Osteoblast (primary cell): ENCODE measurements at regions not wholly inside any gene's neighbourhood (a gene's known extent, or its start where the extent isn't known, plus 50 kb on each side); places are given as distances from the start of the nearest gene placed in this dataset.

Experiments
- DNase-seq: peaks from one replicate; pipeline ENCODE4 v3.0.0; 2011; ENCODE audit warnings: low spot score, mixed read lengths; ENCODE audit not compliant: insufficient read length; ENCODE audit errors: missing footprints
- H2AFZ ChIP-seq: 2 replicates; pipeline ENCODE4 v1.6.0; 2011; ENCODE audit warnings: mild to moderate bottlenecking, low read length
- H3K27ac ChIP-seq: 2 replicates; pipeline ENCODE4 v1.5.1; 2011; ENCODE audit warnings: mild to moderate bottlenecking, low read depth, low read length, moderate library complexity
- H3K27me3 ChIP-seq: 2 replicates; pipeline ENCODE4 v1.6.0; 2012; ENCODE audit warnings: mild to moderate bottlenecking, control low read depth, inconsistent platforms, low read length, moderate library complexity; ENCODE audit not compliant: insufficient read depth
- H3K36me3 ChIP-seq: 2 replicates; pipeline ENCODE4 v1.5.1; 2011; ENCODE audit warnings: mild to moderate bottlenecking, low read length, control low read depth, moderate library complexity; ENCODE audit not compliant: insufficient read depth
- H3K4me1 ChIP-seq: 2 replicates; pipeline ENCODE4 v1.5.1; 2011; ENCODE audit warnings: mild to moderate bottlenecking, low read length, control low read depth, moderate library complexity; ENCODE audit not compliant: insufficient read depth
- H3K4me2 ChIP-seq: 2 replicates; pipeline ENCODE4 v1.6.0; 2011; ENCODE audit warnings: mild to moderate bottlenecking, low read length; ENCODE audit not compliant: insufficient read depth
- H3K4me3 ChIP-seq: fragments of 200-600 bp; sonication (generic); 3 replicates; pipeline ENCODE4 v1.5.1; 2012; ENCODE audit warnings: mild to moderate bottlenecking, low read length, inconsistent platforms; ENCODE audit not compliant: insufficient read depth
- H3K79me2 ChIP-seq: 2 replicates; pipeline ENCODE4 v1.6.0; 2012; ENCODE audit warnings: mild to moderate bottlenecking, low read length, control low read depth, inconsistent platforms; ENCODE audit not compliant: insufficient read depth
- H3K9me3 ChIP-seq: 2 replicates; pipeline ENCODE4 v1.5.1; 2011; ENCODE audit warnings: low read depth, low read length, control low read depth
- H4K20me1 ChIP-seq: 2 replicates; pipeline ENCODE4 v1.6.0; 2012; ENCODE audit warnings: mild to moderate bottlenecking, low read length, control low read depth; ENCODE audit not compliant: insufficient read depth
- CTCF ChIP-seq: IDR thresholded peaks from 2 replicates; pipeline ENCODE4 v1.5.1; 2011; ENCODE audit warnings: mild to moderate bottlenecking, low read depth, low read length, moderate library complexity; ENCODE audit errors: extremely low read depth

GRCh38 chr2:18332477-18332876, 228.0 kb downstream of the RDH14 start:
- no peak overlapping the region for H3K27ac ChIP-seq
- no peak overlapping the region for H3K4me2 ChIP-seq
- H4K20me1 ChIP-seq, result no peaks in the 10 kb centered on the region
- no peak overlapping the region for H2AFZ ChIP-seq
- no peak overlapping the region for H3K4me3 ChIP-seq
- no peaks in the 10 kb centered on the region for H3K79me2 ChIP-seq
- no peaks in the 10 kb centered on the region for H3K36me3 ChIP-seq
- no peaks in the 10 kb centered on the region for H3K27me3 ChIP-seq
- no peaks in the 10 kb centered on the region for H3K9me3 ChIP-seq
- no peaks in the 10 kb centered on the region for H3K4me1 ChIP-seq
- no peak for DNase-seq
- no peak for TF ChIP-seq CTCF

- Histone ChIP-seq H3K4me2 (no peak overlapping the region), H3K36me3 (no peaks in the 10 kb centered on the region), H2AFZ (no peak overlapping the region), H3K79me2 (no peaks in the 10 kb centered on the region), H3K27me3 (peaks cover 5% of the 10 kb centered on the region), H3K27ac (no peak overlapping the region), H3K4me1 (no peaks in the 10 kb centered on the region), H3K4me3 (no peak overlapping the region), H3K9me3 (no peaks in the 10 kb centered on the region), H4K20me1 (no peaks in the 10 kb centered on the region)
- TF ChIP-seq CTCF, result no peak
- no peak for DNase-seq
These were observed 235.3 kb downstream of the RDH14 start for GRCh38 chr2:18325118-18325517.

DNA sequence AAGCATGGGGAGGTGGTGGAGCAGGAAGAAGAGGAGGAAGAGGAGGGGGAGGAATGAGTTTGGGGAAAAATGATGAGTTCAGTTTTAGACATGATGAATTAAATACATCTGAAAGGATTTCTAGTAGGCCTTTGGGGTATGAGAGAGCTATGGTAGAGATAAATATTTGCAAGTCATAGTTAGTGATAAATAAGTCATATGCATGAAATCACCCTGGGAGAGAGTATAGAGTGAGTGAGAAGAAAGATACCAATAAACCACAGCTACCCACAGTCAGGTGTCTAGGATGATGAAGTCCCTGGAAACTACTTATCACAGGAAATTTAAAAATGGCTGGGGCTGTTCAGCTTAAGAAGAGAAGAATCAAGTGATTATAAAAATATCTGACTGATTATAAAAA, 240.5 kb downstream of the RDH14 start:
- no peak for TF ChIP-seq CTCF
- Histone ChIP-seq H3K36me3 (no peaks in the 10 kb centered on the region), H3K79me2 (no peaks in the 10 kb centered on the region), H2AFZ (no peak overlapping the region), H3K27me3 (peaks cover 5% of the 10 kb centered on the region), H4K20me1 (no peaks in the 10 kb centered on the region), H3K4me3 (no peak overlapping the region), H3K9me3 (no peaks in the 10 kb centered on the region), H3K27ac (no peak overlapping the region), H3K4me1 (no peaks in the 10 kb centered on the region), H3K4me2 (no peak overlapping the region)
- no peak for DNase-seq

- no peaks in the 10 kb centered on the region for H3K36me3 ChIP-seq
- H4K20me1 ChIP-seq, result no peaks in the 10 kb centered on the region
- no peak overlapping the region for H3K4me3 ChIP-seq
- no peak overlapping the region for H3K27ac ChIP-seq
- H3K4me2 ChIP-seq, result no peak overlapping the region
- no peaks in the 10 kb centered on the region for H3K79me2 ChIP-seq
- H3K9me3 ChIP-seq, result no peaks in the 10 kb centered on the region
- H3K4me1 ChIP-seq, result peaks cover 1% of the 10 kb centered on the region
- DNase-seq, result no peak
- no peak overlapping the region for H2AFZ ChIP-seq
- no peak for TF ChIP-seq CTCF
- H3K27me3 ChIP-seq, result no peaks in the 10 kb centered on the region
These were observed 243.4 kb downstream of the RDH14 start for GRCh38 chr2:18317017-18317416.
